Liver (tissue), 8 donors: ENCODE measurements at regions not wholly inside any gene's neighbourhood (a gene's known extent, or its start where the extent isn't known, plus 50 kb on each side); places are given as distances from the start of the nearest gene placed in this dataset.

ENCODE experiments used
- DNase-seq: peaks from one replicate; pipeline ENCODE4 v3.0.0-alpha.2; 2017; ENCODE audit warnings: low spot score
- H3K27ac ChIP-seq, 2 donors: one replicate each; pipeline ENCODE4 v1.7.0; 2013; ENCODE audit warnings: inconsistent platforms in 2 of 2, low read length in 2 of 2, control low read depth in 1 of 2, low read depth in 1 of 2, mild to moderate bottlenecking in 1 of 2
- H3K27me3 ChIP-seq, 4 donors: one replicate each; pipeline versions ENCODE4 v1.6.1 to v1.7.0; 2013; ENCODE audit warnings: low read length in 3 of 4, inconsistent platforms in 1 of 4, mild to moderate bottlenecking in 1 of 4, moderate library complexity in 1 of 4; ENCODE audit not compliant: control insufficient read depth in 4 of 4, insufficient read depth in 4 of 4
- H3K36me3 ChIP-seq, 4 donors: one replicate each; pipeline versions ENCODE4 v1.6.1 to v1.7.0; 2013; ENCODE audit warnings: low read length in 3 of 4, mild to moderate bottlenecking in 3 of 4, low read depth in 1 of 4, moderate library complexity in 1 of 4; ENCODE audit not compliant: control insufficient read depth in 4 of 4, insufficient read depth in 3 of 4
- H3K4me1 ChIP-seq, 4 donors: one replicate each; pipeline versions ENCODE4 v1.6.1 to v1.7.0; 2013; ENCODE audit warnings: low read length in 3 of 4, mild to moderate bottlenecking in 3 of 4, moderate library complexity in 1 of 4; ENCODE audit not compliant: control insufficient read depth in 4 of 4, insufficient read depth in 4 of 4
- H3K4me3 ChIP-seq, 3 donors: one replicate each; pipeline versions ENCODE4 v1.6.1 to v1.7.0; 2013; ENCODE audit warnings: low read length in 3 of 3, control low read depth in 1 of 3, low read depth in 1 of 3, mild to moderate bottlenecking in 1 of 3
- H3K9ac ChIP-seq, 2 donors: one replicate each; pipeline ENCODE4 v1.7.0; 2013; ENCODE audit warnings: low read length in 2 of 2, mild to moderate bottlenecking in 2 of 2, moderate library complexity in 2 of 2, control low read depth in 1 of 2, low read depth in 1 of 2
- H3K9me3 ChIP-seq, 4 donors: one replicate each; pipeline versions ENCODE4 v1.6.1 to v1.7.0; 2013; ENCODE audit warnings: low read length in 3 of 4; ENCODE audit not compliant: control insufficient read depth in 4 of 4
- ATF3 ChIP-seq: IDR thresholded peaks from 2 replicates; pipeline ENCODE4 v1.6.1; 2016; ENCODE audit warnings: antibody characterized with exemption
- CTCF ChIP-seq: fragments of 150-350 bp; IDR thresholded peaks from 2 replicates; pipeline ENCODE4 v1.5.1; 2017; ENCODE audit warnings: improper control_type of control experiment, low read depth, low read length; ENCODE audit not compliant: missing input control
- EGR1 ChIP-seq, 2 donors: IDR thresholded peaks; 2 replicates each; pipeline ENCODE4 v1.6.1; 2016 to 2018; ENCODE audit warnings: antibody characterized with exemption in 2 of 2, low read depth in 2 of 2
- FOXA1 ChIP-seq: IDR thresholded peaks from 2 replicates; pipeline ENCODE4 v1.6.1; 2016; ENCODE audit warnings: antibody characterized with exemption
- FOXA2 ChIP-seq: IDR thresholded peaks from 2 replicates; pipeline ENCODE4 v1.6.1; 2016; ENCODE audit warnings: antibody characterized with exemption
- GABPA ChIP-seq, 2 donors: IDR thresholded peaks in 1 of 2; conservative IDR thresholded peaks in 1 of 2; 2 replicates each; pipeline ENCODE4 v1.6.1; 2016; ENCODE audit warnings: antibody characterized with exemption in 2 of 2, mild to moderate bottlenecking in 1 of 2, moderate library complexity in 1 of 2
- HNF4A ChIP-seq, 2 donors: conservative IDR thresholded peaks; 2 replicates each; pipeline ENCODE4 v1.6.1; 2016; ENCODE audit warnings: antibody characterized with exemption in 2 of 2, mild to moderate bottlenecking in 2 of 2
- HNF4G ChIP-seq: IDR thresholded peaks from 2 replicates; pipeline ENCODE4 v1.6.1; 2016; ENCODE audit warnings: antibody characterized with exemption
- JUND ChIP-seq, 2 donors: IDR thresholded peaks; 2 replicates each; pipeline ENCODE4 v1.6.1; 2016; ENCODE audit warnings: antibody characterized with exemption in 2 of 2
- MAX ChIP-seq: IDR thresholded peaks from 2 replicates; pipeline ENCODE4 v1.6.1; 2016; ENCODE audit warnings: antibody characterized with exemption
- NR2F2 ChIP-seq: IDR thresholded peaks from 2 replicates; pipeline ENCODE4 v1.6.1; 2016; ENCODE audit warnings: antibody characterized with exemption
- RAD21 ChIP-seq, 2 donors: IDR thresholded peaks; 2 replicates each; pipeline ENCODE4 v1.6.1; 2016; ENCODE audit warnings: antibody characterized with exemption in 2 of 2, mild to moderate bottlenecking in 2 of 2
- RXRA ChIP-seq, 2 donors: IDR thresholded peaks; 2 replicates each; pipeline ENCODE4 v1.6.1; 2017 to 2018; ENCODE audit warnings: antibody characterized with exemption in 2 of 2, mild to moderate bottlenecking in 1 of 2
- SP1 ChIP-seq: IDR thresholded peaks from 2 replicates; pipeline ENCODE4 v1.6.1; 2018; ENCODE audit warnings: antibody characterized with exemption, mild to moderate bottlenecking
- TAF1 ChIP-seq: conservative IDR thresholded peaks from 2 replicates; pipeline ENCODE4 v1.6.1; 2016; ENCODE audit warnings: antibody characterized with exemption, mild to moderate bottlenecking
- YY1 ChIP-seq: IDR thresholded peaks from 2 replicates; pipeline ENCODE4 v1.6.1; 2016; ENCODE audit warnings: antibody characterized with exemption, mild to moderate bottlenecking
- WGBS: extraction: QIAGEN DNeasy Blood & Tissue Kit; methylation state at CpG from one replicate; pipeline ENCODE4 v1.1.7; 2013; 5-methylcytosine and 5-hydroxymethylcytosine counted together
- TF ChIP-seq, protein P1 (sequence below): IDR thresholded peaks from 2 replicates; pipeline ENCODE4 v1.6.1; 2016; ENCODE audit warnings: antibody characterized with exemption
- TF ChIP-seq, protein P2 (sequence below): IDR thresholded peaks from 2 replicates; pipeline ENCODE4 v1.6.1; 2016; ENCODE audit warnings: antibody characterized with exemption, mild to moderate bottlenecking
- donor health status: healthy.
- donor health status: healthy.
- donor health status: healthy.
- donor health status: healthy.
- donor health status: healthy.

GRCh38 chr5:8241076-8241475, 372.1 kb downstream of the MTRR start:
- no peak overlapping the region for H3K9ac ChIP-seq
- H3K4me1 ChIP-seq = no peaks in the 10 kb centered on the region
- H3K4me3 ChIP-seq = no peak overlapping the region
- no peak overlapping the region for H3K27ac ChIP-seq
- 21% methylated on average over 1 of the region's 1 CpG for WGBS
- no peak for TF ChIP-seq RAD21 (IDR thresholded peaks at IDR 0.05)
- TF ChIP-seq TAF1 = no peak
- TF ChIP-seq RXRA (IDR thresholded peaks at IDR 0.05) = no peak
- no peak for TF ChIP-seq JUND (IDR thresholded peaks at IDR 0.05)
- TF ChIP-seq SP1 = no peak
- TF ChIP-seq EGR1 (IDR thresholded peaks at IDR 0.05; ENCODE audit: low read depth in 2 of 2) = no peak
- TF ChIP-seq, protein P1, sequence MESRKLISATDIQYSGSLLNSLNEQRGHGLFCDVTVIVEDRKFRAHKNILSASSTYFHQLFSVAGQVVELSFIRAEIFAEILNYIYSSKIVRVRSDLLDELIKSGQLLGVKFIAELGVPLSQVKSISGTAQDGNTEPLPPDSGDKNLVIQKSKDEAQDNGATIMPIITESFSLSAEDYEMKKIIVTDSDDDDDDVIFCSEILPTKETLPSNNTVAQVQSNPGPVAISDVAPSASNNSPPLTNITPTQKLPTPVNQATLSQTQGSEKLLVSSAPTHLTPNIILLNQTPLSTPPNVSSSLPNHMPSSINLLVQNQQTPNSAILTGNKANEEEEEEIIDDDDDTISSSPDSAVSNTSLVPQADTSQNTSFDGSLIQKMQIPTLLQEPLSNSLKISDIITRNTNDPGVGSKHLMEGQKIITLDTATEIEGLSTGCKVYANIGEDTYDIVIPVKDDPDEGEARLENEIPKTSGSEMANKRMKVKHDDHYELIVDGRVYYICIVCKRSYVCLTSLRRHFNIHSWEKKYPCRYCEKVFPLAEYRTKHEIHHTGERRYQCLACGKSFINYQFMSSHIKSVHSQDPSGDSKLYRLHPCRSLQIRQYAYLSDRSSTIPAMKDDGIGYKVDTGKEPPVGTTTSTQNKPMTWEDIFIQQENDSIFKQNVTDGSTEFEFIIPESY = no peak
- no peak for TF ChIP-seq HNF4A (conservative IDR thresholded peaks at IDR 0.05)
- no peak for TF ChIP-seq YY1
- TF ChIP-seq FOXA1 = no peak
- TF ChIP-seq, protein P2, sequence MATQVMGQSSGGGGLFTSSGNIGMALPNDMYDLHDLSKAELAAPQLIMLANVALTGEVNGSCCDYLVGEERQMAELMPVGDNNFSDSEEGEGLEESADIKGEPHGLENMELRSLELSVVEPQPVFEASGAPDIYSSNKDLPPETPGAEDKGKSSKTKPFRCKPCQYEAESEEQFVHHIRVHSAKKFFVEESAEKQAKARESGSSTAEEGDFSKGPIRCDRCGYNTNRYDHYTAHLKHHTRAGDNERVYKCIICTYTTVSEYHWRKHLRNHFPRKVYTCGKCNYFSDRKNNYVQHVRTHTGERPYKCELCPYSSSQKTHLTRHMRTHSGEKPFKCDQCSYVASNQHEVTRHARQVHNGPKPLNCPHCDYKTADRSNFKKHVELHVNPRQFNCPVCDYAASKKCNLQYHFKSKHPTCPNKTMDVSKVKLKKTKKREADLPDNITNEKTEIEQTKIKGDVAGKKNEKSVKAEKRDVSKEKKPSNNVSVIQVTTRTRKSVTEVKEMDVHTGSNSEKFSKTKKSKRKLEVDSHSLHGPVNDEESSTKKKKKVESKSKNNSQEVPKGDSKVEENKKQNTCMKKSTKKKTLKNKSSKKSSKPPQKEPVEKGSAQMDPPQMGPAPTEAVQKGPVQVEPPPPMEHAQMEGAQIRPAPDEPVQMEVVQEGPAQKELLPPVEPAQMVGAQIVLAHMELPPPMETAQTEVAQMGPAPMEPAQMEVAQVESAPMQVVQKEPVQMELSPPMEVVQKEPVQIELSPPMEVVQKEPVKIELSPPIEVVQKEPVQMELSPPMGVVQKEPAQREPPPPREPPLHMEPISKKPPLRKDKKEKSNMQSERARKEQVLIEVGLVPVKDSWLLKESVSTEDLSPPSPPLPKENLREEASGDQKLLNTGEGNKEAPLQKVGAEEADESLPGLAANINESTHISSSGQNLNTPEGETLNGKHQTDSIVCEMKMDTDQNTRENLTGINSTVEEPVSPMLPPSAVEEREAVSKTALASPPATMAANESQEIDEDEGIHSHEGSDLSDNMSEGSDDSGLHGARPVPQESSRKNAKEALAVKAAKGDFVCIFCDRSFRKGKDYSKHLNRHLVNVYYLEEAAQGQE = no peak
- no peak for TF ChIP-seq GABPA (IDR thresholded peaks at IDR 0.05 in 1 of 2, conservative IDR thresholded peaks at IDR 0.05 in 1 of 2)
- no peak for TF ChIP-seq HNF4G
- no peak for TF ChIP-seq CTCF
- TF ChIP-seq MAX = no peak
- no peak for TF ChIP-seq FOXA2
- no peak for TF ChIP-seq NR2F2
- TF ChIP-seq ATF3 = no peak
- no peaks in the 10 kb centered on the region for H3K36me3 ChIP-seq
- no peak for DNase-seq
- H3K27me3 ChIP-seq = no peaks in the 10 kb centered on the region
- H3K9me3 ChIP-seq = no peaks in the 10 kb centered on the region
